T47D (cell line): ENCODE measurements at regions not wholly inside any gene's neighbourhood (a gene's known extent, or its start where the extent isn't known, plus 50 kb on each side); places are given as distances from the start of the nearest gene placed in this dataset.
"Not testable (repeated sequence)": the region's sequence is repeated elsewhere in the genome, so short reads cannot be mapped to it uniquely, and the experiment has no call there.

Source experiments
- DNase-seq, 2 experiments: peaks; one replicate each; pipeline versions ENCODE4 v3.0.0 to v3.0.0-alpha.2; 2011 to 2012; ENCODE audit warnings: low read depth in 1 of 2, low spot score in 1 of 2
- JUND ChIP-seq: IDR thresholded peaks from 2 replicates; pipeline ENCODE4 v1.6.1; 2012; ENCODE audit warnings: low read depth
- in situ Hi-C: cut with HindIII; loops from 2 replicates; pipeline ENCODE4 v1.10.0; 2016; ENCODE audit warnings: low sequenced_read_pairs, low pct_unique_long_range_greater_than_20kb

GRCh38 chr2:217004656-217005055 is 144.8 kb upstream of the TNP1 start:
- in situ Hi-C loops, result no loop called here
- no peak for TF ChIP-seq JUND
- DNase-seq, result no peak

GRCh38 chr2:217001740-217002139 is 141.9 kb upstream of the TNP1 start:
- TF ChIP-seq JUND, result no peak
- in situ Hi-C loops, result no loop called here

GRCh38 chr2:217000406-217000805 is 140.5 kb upstream of the TNP1 start:
- in situ Hi-C loops, result no loop called here
- no peak for DNase-seq
- no peak for TF ChIP-seq JUND

More at GRCh38 chr2:217001740-217002139, 141.9 kb upstream of the TNP1 start:
- peak in 1 of 2 experiments; percentile 37 for DNase-seq

GRCh38 chr2:216996279-216996845 is 136.5 kb upstream of the TNP1 start:
- in situ Hi-C loops, result no loop called here
- TF ChIP-seq JUND, result no peak
- peak; percentile 5 to 71 for DNase-seq

- DNase-seq, result no peak
- in situ Hi-C loops, result no loop called here
- TF ChIP-seq JUND, result no peak
These were observed 134.5 kb upstream of the TNP1 start for GRCh38 chr2:216994353-216994854.

- TF ChIP-seq JUND, result no peak
- DNase-seq, result no peak
- in situ Hi-C loops, result no loop called here
These were observed 132.3 kb upstream of the TNP1 start for GRCh38 chr2:216992056-216992675.

- in situ Hi-C loops, result no loop called here
- DNase-seq, result no peak
- no peak for TF ChIP-seq JUND
These were observed 131.7 kb upstream of the TNP1 start for GRCh38 chr2:216991563-216991962.

- in situ Hi-C loops, result no loop called here
- TF ChIP-seq JUND, result no peak
These were observed 129.7 kb upstream of the TNP1 start for GRCh38 chr2:216989340-216990129.

GRCh38 chr2:216987252-216987821 is 127.5 kb upstream of the TNP1 start:
- in situ Hi-C loops, result no loop called here
- TF ChIP-seq JUND, result no peak
- DNase-seq, result no peak

More at GRCh38 chr2:216989340-216990129, 129.7 kb upstream of the TNP1 start:
- DNase-seq, result peak in 1 of 2 experiments; percentile 31

- no peak for TF ChIP-seq JUND
- in situ Hi-C loops, result no loop called here
- DNase-seq, result peak in 1 of 2 experiments; percentile 65
These were observed 125.8 kb upstream of the TNP1 start for GRCh38 chr2:216985658-216986141.

GRCh38 chr2:216984937-216985336 is 125.1 kb upstream of the TNP1 start:
- no peak for TF ChIP-seq JUND
- in situ Hi-C loops, result no loop called here
- DNase-seq, result no peak

- in situ Hi-C loops, DNase-seq: not testable (repeated sequence)
These were observed 122.1 kb upstream of the TNP1 start for GRCh38 chr2:216981951-216982350.

GRCh38 chr2:216980510-216980909 is 120.6 kb upstream of the TNP1 start:
- DNase-seq, in situ Hi-C loops: not testable (repeated sequence)
